AG09309 (cell line): ENCODE measurements at regions not wholly inside any gene's neighbourhood (a gene's known extent, or its start where the extent isn't known, plus 50 kb on each side); places are given as distances from the start of the nearest gene placed in this dataset.

ENCODE experiments used
- DNase-seq: peaks from one replicate; pipeline ENCODE4 v3.0.0-alpha.2; 2010; ENCODE audit warnings: low read depth
- H3K4me3 ChIP-seq: 2 replicates; pipeline ENCODE4 v1.5.1; 2011; ENCODE audit warnings: mild to moderate bottlenecking, low read depth, low read length, moderate library complexity; ENCODE audit not compliant: control insufficient read depth
- TF ChIP-seq, protein P1 (sequence below): IDR thresholded peaks from 2 replicates; pipeline ENCODE4 v1.5.1; 2011; ENCODE audit warnings: mild to moderate bottlenecking, low read depth, low read length, inconsistent platforms; ENCODE audit not compliant: insufficient read depth, control insufficient read depth; ENCODE audit errors: missing control alignments

DNA sequence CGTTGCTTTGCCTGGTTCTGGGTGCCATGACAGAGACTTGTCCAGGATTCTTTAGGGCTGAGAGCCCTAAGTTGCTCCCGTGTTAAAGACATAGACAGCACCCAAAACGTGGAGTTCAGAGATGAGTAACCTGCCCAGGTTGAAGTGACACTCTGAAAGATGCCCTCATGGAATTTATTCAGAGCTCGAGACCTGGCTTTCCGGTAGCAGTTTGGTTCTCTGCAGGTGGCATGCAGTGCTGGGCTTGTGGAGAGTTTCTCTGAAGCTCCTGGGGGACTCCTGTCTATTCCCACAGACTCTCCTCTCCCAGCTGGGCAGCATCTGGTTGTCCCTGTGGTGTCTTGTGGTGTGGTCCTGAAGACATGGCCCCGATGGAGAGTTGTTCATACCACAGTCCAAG lies 241.0 kb downstream of the RHOU start:
- TF ChIP-seq, protein P1, sequence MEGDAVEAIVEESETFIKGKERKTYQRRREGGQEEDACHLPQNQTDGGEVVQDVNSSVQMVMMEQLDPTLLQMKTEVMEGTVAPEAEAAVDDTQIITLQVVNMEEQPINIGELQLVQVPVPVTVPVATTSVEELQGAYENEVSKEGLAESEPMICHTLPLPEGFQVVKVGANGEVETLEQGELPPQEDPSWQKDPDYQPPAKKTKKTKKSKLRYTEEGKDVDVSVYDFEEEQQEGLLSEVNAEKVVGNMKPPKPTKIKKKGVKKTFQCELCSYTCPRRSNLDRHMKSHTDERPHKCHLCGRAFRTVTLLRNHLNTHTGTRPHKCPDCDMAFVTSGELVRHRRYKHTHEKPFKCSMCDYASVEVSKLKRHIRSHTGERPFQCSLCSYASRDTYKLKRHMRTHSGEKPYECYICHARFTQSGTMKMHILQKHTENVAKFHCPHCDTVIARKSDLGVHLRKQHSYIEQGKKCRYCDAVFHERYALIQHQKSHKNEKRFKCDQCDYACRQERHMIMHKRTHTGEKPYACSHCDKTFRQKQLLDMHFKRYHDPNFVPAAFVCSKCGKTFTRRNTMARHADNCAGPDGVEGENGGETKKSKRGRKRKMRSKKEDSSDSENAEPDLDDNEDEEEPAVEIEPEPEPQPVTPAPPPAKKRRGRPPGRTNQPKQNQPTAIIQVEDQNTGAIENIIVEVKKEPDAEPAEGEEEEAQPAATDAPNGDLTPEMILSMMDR, result no peak
- DNase-seq, result no peak
- no peak overlapping the region for H3K4me3 ChIP-seq

DNA sequence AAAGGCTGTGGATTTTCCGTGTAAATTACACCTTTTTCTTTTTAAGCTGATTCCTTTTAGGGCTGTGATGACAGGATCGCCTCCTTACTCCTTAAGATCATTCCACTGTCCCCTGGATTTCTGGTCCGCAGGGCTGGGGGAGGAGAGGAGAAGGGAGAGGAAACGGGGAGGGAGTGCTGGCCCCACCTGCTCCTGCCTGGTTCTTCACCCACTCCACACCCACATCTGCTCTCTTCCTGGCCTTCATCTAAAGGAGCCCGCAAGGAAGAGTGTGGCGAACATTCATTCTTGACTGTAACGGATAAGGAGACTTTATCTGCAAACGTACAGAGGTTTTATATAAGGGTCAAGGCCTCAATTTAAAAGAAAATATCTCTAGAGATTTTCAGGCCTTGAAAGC lies 242.0 kb downstream of the RHOU start:
- no peak for DNase-seq
- TF ChIP-seq, protein P1, result no peak
- no peak overlapping the region for H3K4me3 ChIP-seq

DNA sequence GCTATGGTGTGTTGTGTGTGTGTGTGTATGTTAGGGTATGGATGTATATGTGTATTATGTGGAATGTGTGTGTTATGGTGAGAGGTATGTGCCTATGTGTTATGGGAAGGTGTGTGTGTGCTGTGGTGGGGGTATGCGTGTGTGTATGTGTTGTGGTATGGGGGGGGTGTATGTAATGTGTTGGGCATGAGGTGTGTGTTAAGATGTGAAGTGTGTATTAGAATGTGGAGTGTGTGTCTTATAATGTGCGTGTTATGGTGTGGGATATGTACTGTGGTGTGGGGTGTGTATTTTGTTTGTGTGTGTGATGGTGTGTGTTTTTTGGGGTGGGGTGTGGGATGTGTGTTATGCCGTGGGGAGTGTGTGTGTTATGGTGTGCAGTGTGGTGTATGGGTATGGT lies 242.5 kb downstream of the RHOU start:
- DNase-seq, result no peak
- H3K4me3 ChIP-seq, result no peak overlapping the region
- TF ChIP-seq, protein P1, result no peak

DNA sequence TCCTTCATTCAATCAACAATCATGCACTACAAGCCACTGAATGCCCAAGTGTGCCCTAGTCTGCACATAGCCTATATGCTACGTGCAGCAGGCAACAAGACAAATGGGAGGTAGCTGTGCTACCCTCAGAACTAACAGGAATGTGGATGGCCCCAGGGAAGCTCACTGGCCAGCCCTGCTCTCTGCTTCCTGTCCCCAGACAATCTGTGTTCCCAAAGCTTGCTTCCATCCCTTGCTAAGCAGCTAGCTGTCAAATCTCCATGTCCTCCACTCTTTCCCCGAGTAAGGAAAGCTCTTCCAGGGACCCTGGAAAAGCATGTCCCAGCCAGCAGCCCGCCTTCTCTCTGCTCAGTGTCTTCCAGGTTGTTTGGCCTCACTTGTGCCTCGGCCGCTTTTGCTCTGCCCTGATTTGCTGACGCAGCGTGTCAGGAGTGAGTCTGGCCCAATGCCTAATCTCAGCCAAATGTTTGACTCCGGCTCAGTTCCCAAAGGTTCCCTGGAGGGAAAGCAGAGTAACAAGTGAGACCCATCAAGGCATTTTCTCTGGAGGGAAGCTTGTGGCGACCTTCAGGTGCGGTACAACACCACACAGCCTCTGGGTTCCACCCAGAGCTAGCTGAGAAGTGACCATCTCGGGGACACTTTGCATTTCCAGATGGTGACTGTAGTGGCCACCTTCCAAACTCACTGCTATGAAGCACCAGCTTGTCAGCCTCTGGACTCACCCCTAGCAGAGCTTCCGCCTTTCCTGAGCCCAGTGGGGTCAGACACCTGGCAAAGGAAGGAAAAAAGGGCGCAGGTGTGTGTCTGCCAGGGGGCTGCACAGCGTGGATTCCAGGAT lies 243.4 kb downstream of the RHOU start:
- TF ChIP-seq, protein P1, result no peak
- H3K4me3 ChIP-seq, result no peak overlapping the region
- no peak for DNase-seq

DNA sequence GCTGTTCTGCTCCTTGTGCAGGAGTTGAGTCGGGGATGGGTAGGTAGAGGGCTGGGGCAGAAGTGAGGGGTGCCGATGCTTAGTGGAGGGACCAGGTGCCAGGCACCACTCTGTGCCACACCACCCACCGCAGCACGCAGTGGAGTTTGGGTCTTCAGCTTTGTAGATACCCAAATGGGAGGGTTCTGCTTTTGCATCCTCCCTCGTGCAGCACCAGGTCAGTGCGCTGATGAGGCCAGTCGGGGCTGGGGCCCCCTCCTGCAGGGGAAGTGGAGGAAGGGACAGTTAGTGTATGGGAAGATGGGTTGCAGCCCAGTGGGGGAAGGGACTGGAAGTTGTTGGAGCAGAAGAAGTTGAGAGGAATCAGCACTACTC lies 244.0 kb downstream of the RHOU start:
- TF ChIP-seq, protein P1, result no peak
- no peak for DNase-seq
- H3K4me3 ChIP-seq, result no peak overlapping the region

DNA sequence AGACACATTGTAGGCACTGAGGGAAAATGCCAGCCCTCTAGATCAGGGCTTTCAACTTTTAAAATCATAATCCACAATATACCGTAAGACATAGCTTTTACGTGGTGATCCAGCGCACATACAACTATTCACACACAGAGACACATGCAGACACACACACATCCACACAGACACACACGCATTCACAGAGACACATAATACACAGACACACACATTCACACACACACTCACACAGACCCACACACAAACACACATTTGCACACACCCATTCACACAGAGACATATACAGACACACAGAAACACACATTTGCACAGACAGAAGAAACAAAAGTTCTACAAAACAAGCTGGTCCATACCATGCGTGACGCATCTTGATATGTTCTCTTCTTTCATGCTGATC lies 244.5 kb downstream of the RHOU start:
- TF ChIP-seq, protein P1, result no peak
- no peak overlapping the region for H3K4me3 ChIP-seq
- DNase-seq, result no peak
